ENCODE measurements at regions not wholly inside any gene's neighbourhood (a gene's known extent, or its start where the extent isn't known, plus 50 kb on each side); places are given as distances from the start of the nearest gene placed in this dataset.

DNA sequence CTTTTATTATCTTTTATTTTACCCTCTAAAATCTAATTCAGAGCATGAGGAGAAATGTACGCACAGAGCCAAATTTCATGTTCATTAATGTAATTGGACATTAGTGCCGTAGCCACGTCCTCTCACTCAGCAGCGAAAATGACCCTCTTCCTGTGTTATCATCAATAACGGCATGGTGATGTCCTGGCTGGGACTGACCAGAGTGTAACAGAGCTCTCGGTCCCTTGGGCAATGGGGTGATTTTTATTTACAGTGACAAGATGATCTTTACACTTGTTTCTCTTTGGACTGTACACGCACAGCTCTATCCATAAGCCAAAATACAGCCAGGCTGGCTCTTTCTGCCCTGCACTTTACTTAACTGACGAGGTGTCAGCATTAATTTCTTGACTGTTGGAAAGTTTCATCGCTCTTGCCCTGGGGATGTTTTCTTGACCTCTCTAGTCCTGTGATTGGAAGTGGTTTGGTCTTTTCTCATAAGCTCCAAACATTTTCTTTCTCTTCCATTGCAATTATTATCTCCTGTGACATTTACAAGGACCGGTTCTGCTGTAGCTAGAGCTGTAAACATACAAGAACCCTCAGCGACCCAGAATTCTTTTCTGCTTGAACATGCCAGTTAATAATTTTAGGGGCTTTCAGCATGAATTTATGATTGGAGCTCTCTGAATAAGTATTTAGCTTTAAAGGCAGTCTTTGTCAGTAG, 308.0 kb upstream of the PIK3C3 start:
- H3K27ac Mint-ChIP-seq (ENCODE audit: low read depth, unreplicated experiment) = no peak overlapping the region
- ChIA-PET POLR2A (interaction anchor here (0.7 kb wide), 1 partner anchor 14 kb away, joined by 3 read pairs; no protein-coding TSS in a partner anchor), CTCF (interaction anchor here (1.4 kb wide), 1 partner anchor 20 kb away, joined by 5 read pairs; no protein-coding TSS in a partner anchor)

DNA sequence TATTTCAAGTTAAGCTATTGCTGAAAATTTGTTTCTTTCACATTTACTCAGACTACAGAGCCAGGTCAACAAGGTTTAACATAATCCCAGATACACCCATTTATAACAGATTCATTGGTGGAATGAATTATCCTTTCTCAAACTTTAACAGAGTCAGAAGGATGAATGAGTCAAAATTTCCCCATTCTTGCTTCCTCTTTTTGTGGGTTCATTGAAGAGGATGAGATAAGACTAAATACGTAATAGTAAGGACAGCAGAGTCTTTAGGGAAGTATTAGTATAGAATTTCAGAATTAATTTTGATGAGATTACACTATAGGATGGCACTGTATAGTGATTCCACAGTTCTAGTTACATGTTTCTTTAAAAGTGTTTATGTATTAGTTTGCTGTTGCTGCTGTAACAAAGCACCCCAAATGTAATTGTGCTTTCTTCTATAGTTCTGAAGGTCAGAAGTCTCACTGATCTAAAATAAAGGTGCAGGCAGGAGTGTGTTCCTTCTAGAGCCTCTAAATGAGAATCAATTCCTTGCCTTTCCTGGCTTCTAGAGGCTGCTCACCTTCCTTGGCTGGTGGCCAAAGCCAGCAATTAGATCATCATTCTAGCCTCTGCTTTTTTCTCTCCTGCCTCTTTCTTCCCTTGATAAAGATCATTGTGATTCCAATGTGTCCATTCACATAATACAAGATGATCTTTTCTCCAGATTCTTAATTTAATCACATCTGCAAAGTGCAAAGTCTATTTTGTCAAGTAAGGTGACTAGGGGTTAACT, 309.3 kb upstream of the PIK3C3 start:
- ChIA-PET POLR2A (no interaction called here), CTCF (interaction anchor here (0.5 kb wide), 1 partner anchor 88 kb away, joined by 5 read pairs; no protein-coding TSS in a partner anchor)
- no peak overlapping the region for H3K27ac Mint-ChIP-seq (ENCODE audit: low read depth, unreplicated experiment)
- TF ChIP-seq, protein P1, sequence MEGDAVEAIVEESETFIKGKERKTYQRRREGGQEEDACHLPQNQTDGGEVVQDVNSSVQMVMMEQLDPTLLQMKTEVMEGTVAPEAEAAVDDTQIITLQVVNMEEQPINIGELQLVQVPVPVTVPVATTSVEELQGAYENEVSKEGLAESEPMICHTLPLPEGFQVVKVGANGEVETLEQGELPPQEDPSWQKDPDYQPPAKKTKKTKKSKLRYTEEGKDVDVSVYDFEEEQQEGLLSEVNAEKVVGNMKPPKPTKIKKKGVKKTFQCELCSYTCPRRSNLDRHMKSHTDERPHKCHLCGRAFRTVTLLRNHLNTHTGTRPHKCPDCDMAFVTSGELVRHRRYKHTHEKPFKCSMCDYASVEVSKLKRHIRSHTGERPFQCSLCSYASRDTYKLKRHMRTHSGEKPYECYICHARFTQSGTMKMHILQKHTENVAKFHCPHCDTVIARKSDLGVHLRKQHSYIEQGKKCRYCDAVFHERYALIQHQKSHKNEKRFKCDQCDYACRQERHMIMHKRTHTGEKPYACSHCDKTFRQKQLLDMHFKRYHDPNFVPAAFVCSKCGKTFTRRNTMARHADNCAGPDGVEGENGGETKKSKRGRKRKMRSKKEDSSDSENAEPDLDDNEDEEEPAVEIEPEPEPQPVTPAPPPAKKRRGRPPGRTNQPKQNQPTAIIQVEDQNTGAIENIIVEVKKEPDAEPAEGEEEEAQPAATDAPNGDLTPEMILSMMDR (IDR thresholded peaks at IDR 0.05; ENCODE audit: unreplicated experiment) = no peak
- H3K36me3 Mint-ChIP-seq (ENCODE audit: insufficient read depth, unreplicated experiment) = no peaks in the 10 kb centered on the region
- H3K4me3 Mint-ChIP-seq (ENCODE audit: unreplicated experiment) = no peak overlapping the region
- H3K9me3 Mint-ChIP-seq (ENCODE audit: unreplicated experiment) = no peaks in the 10 kb centered on the region
- BruUV-seq (replicated peaks) = no TSS peak
- H3K4me1 Mint-ChIP-seq (ENCODE audit: insufficient read depth, unreplicated experiment) = no peaks in the 10 kb centered on the region
- intact Hi-C loops (cut with micrococcal nuclease) = no loop called here
- peaks cover 36% of the 10 kb centered on the region for H3K27me3 Mint-ChIP-seq (ENCODE audit: insufficient read depth, unreplicated experiment)
- DNase-seq (ENCODE audit: unreplicated experiment) = peak; percentile 59

More for the DNA sequence above, 308.0 kb upstream of the PIK3C3 start:
- intact Hi-C loops (cut with micrococcal nuclease) = no loop called here
- no TSS peak for BruUV-seq (replicated peaks)
- Mint-ChIP-seq H3K27me3 (ENCODE audit: insufficient read depth, unreplicated experiment) (peaks cover 48% of the 10 kb centered on the region), H3K4me1 (ENCODE audit: insufficient read depth, unreplicated experiment) (no peaks in the 10 kb centered on the region), H3K4me3 (ENCODE audit: unreplicated experiment) (no peak overlapping the region), H3K9me3 (ENCODE audit: unreplicated experiment) (no peaks in the 10 kb centered on the region), H3K36me3 (ENCODE audit: insufficient read depth, unreplicated experiment) (no peaks in the 10 kb centered on the region)
- DNase-seq (ENCODE audit: unreplicated experiment) = no peak
- TF ChIP-seq, protein P1 (IDR thresholded peaks at IDR 0.05; ENCODE audit: unreplicated experiment) = no peak

DNA sequence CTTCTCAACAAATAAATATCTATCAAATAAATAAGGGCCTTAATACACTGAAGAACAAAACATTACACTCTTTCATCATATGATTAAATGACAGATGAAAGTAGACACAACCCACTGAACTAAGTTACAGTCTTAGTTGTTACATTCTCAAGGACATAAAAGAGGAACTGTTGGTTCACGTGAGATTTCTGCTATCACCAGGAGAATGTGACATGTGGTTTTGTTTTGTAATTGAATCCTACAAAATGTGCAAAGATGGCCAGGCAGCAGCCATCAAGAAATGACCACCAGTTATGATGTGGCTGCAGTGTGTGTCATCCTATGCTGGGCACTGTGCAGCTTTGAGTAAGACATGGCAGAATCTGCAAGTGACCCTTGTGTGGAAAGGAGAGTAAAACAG, 310.6 kb upstream of the PIK3C3 start:
- DNase-seq (ENCODE audit: unreplicated experiment) = no peak
- Mint-ChIP-seq H3K9me3 (ENCODE audit: unreplicated experiment) (no peaks in the 10 kb centered on the region), H3K27me3 (ENCODE audit: insufficient read depth, unreplicated experiment) (peaks cover 36% of the 10 kb centered on the region), H3K4me1 (ENCODE audit: insufficient read depth, unreplicated experiment) (no peaks in the 10 kb centered on the region), H3K36me3 (ENCODE audit: insufficient read depth, unreplicated experiment) (no peaks in the 10 kb centered on the region), H3K27ac (ENCODE audit: low read depth, unreplicated experiment) (no peak overlapping the region), H3K4me3 (ENCODE audit: unreplicated experiment) (no peak overlapping the region)
- ChIA-PET CTCF (no interaction called here), POLR2A (no interaction called here)
- intact Hi-C loops (cut with micrococcal nuclease) = no loop called here
- no TSS peak for BruUV-seq (replicated peaks)
- TF ChIP-seq, protein P1 (IDR thresholded peaks at IDR 0.05; ENCODE audit: unreplicated experiment) = no peak

DNA sequence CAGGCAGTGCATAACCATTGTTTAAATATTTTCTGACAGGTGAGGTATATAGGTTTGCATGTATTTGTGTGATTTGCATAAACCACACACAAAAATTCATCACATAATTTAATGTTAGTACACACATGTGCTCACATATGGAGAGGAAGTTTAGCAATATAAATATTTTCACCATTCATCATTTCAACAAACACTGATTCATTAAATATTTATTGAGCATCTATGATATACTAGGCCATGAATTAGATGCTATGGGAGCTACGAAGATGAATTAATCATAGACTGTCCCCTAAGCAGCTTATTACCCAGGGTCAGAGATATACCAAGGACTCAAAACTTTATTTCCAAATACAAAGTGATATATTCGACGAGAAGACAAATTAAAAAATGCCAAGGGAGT, 311.6 kb upstream of the PIK3C3 start:
- CTCF ChIA-PET = no interaction called here
- Mint-ChIP-seq H3K4me1 (ENCODE audit: insufficient read depth, unreplicated experiment) (no peaks in the 10 kb centered on the region), H3K36me3 (ENCODE audit: insufficient read depth, unreplicated experiment) (no peaks in the 10 kb centered on the region), H3K9me3 (ENCODE audit: unreplicated experiment) (no peaks in the 10 kb centered on the region), H3K27ac (ENCODE audit: low read depth, unreplicated experiment) (no peak overlapping the region), H3K27me3 (ENCODE audit: insufficient read depth, unreplicated experiment) (peaks cover 35% of the 10 kb centered on the region), H3K4me3 (ENCODE audit: unreplicated experiment) (no peak overlapping the region)
- no peak for DNase-seq (ENCODE audit: unreplicated experiment)
- no TSS peak for BruUV-seq (replicated peaks)
- POLR2A ChIA-PET = no interaction called here
- TF ChIP-seq, protein P1 (IDR thresholded peaks at IDR 0.05; ENCODE audit: unreplicated experiment) = no peak
- intact Hi-C loops (cut with micrococcal nuclease) = no loop called here

Data from MCF 10A (cell line).